K562 (cell line): ENCODE measurements at regions not wholly inside any gene's neighbourhood (a gene's known extent, or its start where the extent isn't known, plus 50 kb on each side); places are given as distances from the start of the nearest gene placed in this dataset.

Source experiments
- ATAC-seq: fragments of 200-7000 bp; cut with Tn5 transposase; 3 replicates; pipeline ENCODE4 v1.9.1; 2020; ENCODE audit warnings: moderate library complexity
- BruUV-seq: library from RNA; stranded (reverse); fragments of 400-500 nt; replicated peaks from 2 replicates; lab custom pipeline; 2021; lab: Mats Ljungman, UMichigan
- CTCF ChIA-PET: fragments of 300-600 bp; formaldehyde crosslinking; extraction: SDS; loops from one replicate; lab custom pipeline; 2021; ENCODE audit warnings: low intra/inter-chr PET ratio; lab: Yijun Ruan, JAX
- POLR2A ChIA-PET: fragments of 300-600, 350-650 bp; sonication (Branson Sonifier 250); formaldehyde crosslinking; extraction: SDS; loops from one replicate; lab custom pipeline; 2021; ENCODE audit warnings: antibody characterized with exemption, inconsistent platforms; lab: Yijun Ruan, JAX
- DNase-seq, 4 experiments: peaks; one replicate each; pipeline versions ENCODE4 v3.0.0 to v3.0.0-alpha.2; 2011 to 2018; ENCODE audit warnings: low spot score in 3 of 4, mixed read lengths in 3 of 4; ENCODE audit errors: extremely low read depth in 1 of 4
- FAIRE-seq: peaks from 2 replicates; lab custom pipeline; 2011; peaks lifted over from hg19 to GRCh38; lab: Jason Lieb, UNC
- H2AFZ ChIP-seq: 2 replicates; pipeline ENCODE4 v1.6.0; 2011; ENCODE audit warnings: low read depth, low read length, control low read depth, inconsistent platforms
- H3K27ac ChIP-seq: fragments of 200-600 bp; 3 replicates; pipeline ENCODE4 v1.8.0; 2011; ENCODE audit warnings: low read depth, mild to moderate bottlenecking, control low read depth, inconsistent platforms, low read length, moderate library complexity, mixed read lengths; ENCODE audit errors: extremely low read depth
- H3K27me3 ChIP-seq, 2 experiments: fragments of 300-600 bp in 1 of 2; 2 replicates in 1 of 2; 3 replicates in 1 of 2; pipeline versions ENCODE4 v1.6.0 to v1.8.0; 2011; ENCODE audit warnings: inconsistent platforms in 2 of 2, low read length in 2 of 2, mild to moderate bottlenecking in 1 of 2, mixed read lengths in 1 of 2, moderate library complexity in 1 of 2; ENCODE audit not compliant: control insufficient read depth in 2 of 2, insufficient read depth in 2 of 2
- H3K36me3 ChIP-seq: fragments of 300-600 bp; 3 replicates; pipeline ENCODE4 v1.8.0; 2011; ENCODE audit warnings: mild to moderate bottlenecking, low read length, inconsistent platforms; ENCODE audit not compliant: control insufficient read depth, insufficient read depth
- H3K4me1 ChIP-seq, 2 experiments: fragments of 200-600 bp in 1 of 2; replicated peaks in 1 of 2; 2 replicates in 1 of 2; 3 replicates in 1 of 2; pipeline versions ENCODE4 v1.5.1 to v1.8.0; 2011; ENCODE audit warnings: inconsistent platforms in 2 of 2, low read length in 2 of 2, mild to moderate bottlenecking in 1 of 2, mixed read lengths in 1 of 2, moderate library complexity in 1 of 2; ENCODE audit not compliant: control insufficient read depth in 2 of 2, insufficient read depth in 2 of 2
- H3K4me2 ChIP-seq: 2 replicates; pipeline ENCODE4 v1.6.1; 2011; ENCODE audit warnings: low read length, control low read depth, inconsistent platforms, mixed read lengths; ENCODE audit not compliant: insufficient read depth
- H3K4me3 ChIP-seq: fragments of 200-600 bp; sonication (generic), shearing (Covaris generic); 2 replicates; pipeline ENCODE4 v1.5.1; 2016; ENCODE audit warnings: control low read depth, inconsistent platforms
- H3K79me2 ChIP-seq: fragments of 200-600 bp; 3 replicates; pipeline ENCODE4 v1.8.0; 2011; ENCODE audit warnings: low read length, inconsistent platforms; ENCODE audit not compliant: control insufficient read depth, insufficient read depth
- H3K9ac ChIP-seq, 2 experiments: 2 replicates each; pipeline versions ENCODE4 v1.6.0 to v1.6.1; 2011; ENCODE audit warnings: low read depth in 2 of 2, low read length in 2 of 2, control low read depth in 1 of 2, inconsistent platforms in 1 of 2, mild to moderate bottlenecking in 1 of 2, mixed read lengths in 1 of 2; ENCODE audit not compliant: insufficient read depth in 1 of 2
- H3K9me1 ChIP-seq: one replicate; pipeline ENCODE4 v1.6.0; 2011; ENCODE audit warnings: inconsistent platforms, mild to moderate bottlenecking, low read length, moderate library complexity; ENCODE audit not compliant: control insufficient read depth, insufficient read depth
- H3K9me3 ChIP-seq: replicated peaks from 2 replicates; pipeline ENCODE4 v1.5.1; 2011; ENCODE audit warnings: low read depth, low read length, inconsistent platforms; ENCODE audit not compliant: control insufficient read depth, insufficient read depth
- H4K20me1 ChIP-seq: replicated peaks from 2 replicates; pipeline ENCODE4 v1.6.1; 2011; ENCODE audit warnings: low read length, inconsistent platforms, mixed read lengths; ENCODE audit not compliant: control insufficient read depth, insufficient read depth
- AFF4 ChIP-seq: sonication (generic); formaldehyde crosslinking; IDR thresholded peaks from 2 replicates; pipeline ENCODE4 v1.8.0; 2023; ENCODE audit warnings: mild to moderate bottlenecking, missing genetic modification reagents
- CBFA2T3 ChIP-seq: fragments of 450-650 bp; IDR thresholded peaks from 2 replicates; pipeline ENCODE4 v1.6.1; 2017
- HDAC3 ChIP-seq: fragments of 450-650 bp; IDR thresholded peaks from 2 replicates; pipeline ENCODE4 v1.6.1; 2018; ENCODE audit warnings: borderline replicate concordance, mild to moderate bottlenecking, moderate library complexity; ENCODE audit not compliant: partially characterized antibody
- HEY1 ChIP-seq: fragments of 250-450 bp; sonication (Bioruptor Pico); IDR thresholded peaks from 2 replicates; pipeline ENCODE4 v1.5.0; 2020; ENCODE audit warnings: mild to moderate bottlenecking, moderate library complexity, borderline replicate concordance
- ILK ChIP-seq: fragments of 450-650 bp; IDR thresholded peaks from 2 replicates; pipeline ENCODE4 v1.6.1; 2016; ENCODE audit warnings: missing genetic modification characterization, low read depth, mild to moderate bottlenecking, missing compliant biosample characterization, moderate library complexity, borderline replicate concordance
- MAX ChIP-seq: sonication (generic); formaldehyde crosslinking; IDR thresholded peaks from 2 replicates; pipeline ENCODE4 v1.9.0; 2022; ENCODE audit warnings: mild to moderate bottlenecking, missing genetic modification reagents
- MBD2 ChIP-seq: sonication (generic); IDR thresholded peaks from 2 replicates; pipeline ENCODE4 v1.6.1; 2016; ENCODE audit warnings: low read depth, borderline replicate concordance
- MXI1 ChIP-seq: IDR thresholded peaks from 2 replicates; pipeline ENCODE4 v1.6.1; 2011; ENCODE audit warnings: low read depth, mild to moderate bottlenecking, improper control_type of control experiment, low read length
- PML ChIP-seq: IDR thresholded peaks from 2 replicates; pipeline ENCODE4 v1.6.1; 2012; ENCODE audit warnings: low read length, inconsistent platforms
- RFX5 ChIP-seq: IDR thresholded peaks from 2 replicates; pipeline ENCODE4 v1.6.1; 2011; ENCODE audit warnings: low read depth, mild to moderate bottlenecking, improper control_type of control experiment, low read length
- SIRT6 ChIP-seq: IDR thresholded peaks from one replicate; pipeline ENCODE4 v1.6.1; 2012; ENCODE audit warnings: low read depth, mild to moderate bottlenecking, control low read depth, inconsistent platforms, low read length, moderate library complexity
- SREBF1 ChIP-seq: fragments of 150-350 bp; IDR thresholded peaks from 2 replicates; pipeline ENCODE4 v1.6.1; 2014; ENCODE audit warnings: antibody characterized with exemption, low read depth, low read length, borderline replicate concordance
- ZNF24 ChIP-seq: fragments of 450-650 bp; IDR thresholded peaks from 2 replicates; pipeline ENCODE4 v1.6.1; 2016
- whole genome bisulfite sequencing: fragments of 100-300 bp; shearing (Covaris generic); methylation state at CpG from one replicate; pipeline ENCODE4 v1.1.6; 2016; ENCODE audit warnings: low coverage, mixed read lengths; ENCODE audit not compliant: insufficient coverage; ENCODE audit errors: missing lambda C conversion rate; 5-methylcytosine and 5-hydroxymethylcytosine counted together
- in situ Hi-C: fragments of 300-500 bp; cut with MboI; formaldehyde crosslinking; loops from 4 replicates; pipeline ENCODE4 v1.15.0; 2018; ENCODE audit warnings: inconsistent platforms, mixed read lengths
- intact Hi-C: fragments of 100-400 bp; cut with micrococcal nuclease; formaldehyde crosslinking; loops from 2 replicates; pipeline ENCODE4 v1.14.2; 2022

- Histone ChIP-seq H4K20me1 (no peaks in the 10 kb centered on the region), H2AFZ (no peak overlapping the region), H3K9me1 (no peaks in the 10 kb centered on the region), H3K79me2 (no peaks in the 10 kb centered on the region), H3K4me3 (no peak overlapping the region), H3K27ac (no peak overlapping the region), H3K9ac (no peak overlapping the region), H3K9me3 (no peaks in the 10 kb centered on the region; the same call in 1 of the 2 replicates), H3K4me2 (no peak overlapping the region), H3K27me3 (no peaks in the 10 kb centered on the region), H3K4me1 (no peaks in the 10 kb centered on the region), H3K36me3 (no peaks in the 10 kb centered on the region)
- no TSS peak for BruUV-seq
- no peak for ATAC-seq
- in situ Hi-C loops (no loop called here), intact Hi-C loops (no loop called here)
- 2% methylated on average over 7 of the region's 7 CpGs for WGBS
- POLR2A ChIA-PET, result interaction anchor here (0.6 kb wide), 1 partner anchor 66 kb away, joined by 3 read pairs; no protein-coding TSS in a partner anchor
- no peak for FAIRE-seq
- no peak for DNase-seq
- TF ChIP-seq PML, result no peak
- TF ChIP-seq RFX5, result 0 out of 2 replicates have a peak, but pooled peaks have one; percentile 25
- CTCF ChIA-PET, result no interaction called here
Observed at GRCh38 chr18:41871229-41872000, 83.6 kb upstream of the PIK3C3 start.

GRCh38 chr18:41870817-41871216 is 84.2 kb upstream of the PIK3C3 start:
- H3K27me3 ChIP-seq, result no peaks in the 10 kb centered on the region
- ATAC-seq (no peak), FAIRE-seq (no peak), DNase-seq (no peak)
- no TSS peak for BruUV-seq
- H3K79me2 ChIP-seq, result no peaks in the 10 kb centered on the region
- no peak overlapping the region for H3K9ac ChIP-seq
- ChIA-PET POLR2A (interaction anchor here (0.6 kb wide), 1 partner anchor 66 kb away, joined by 3 read pairs; no protein-coding TSS in a partner anchor), CTCF (no interaction called here)
- no peak overlapping the region for H3K4me2 ChIP-seq
- no peak overlapping the region for H3K27ac ChIP-seq
- intact Hi-C loops, result no loop called here
- no peaks in the 10 kb centered on the region for H3K36me3 ChIP-seq
- no peaks in the 10 kb centered on the region; the same call in 1 of the 2 replicates for H3K9me3 ChIP-seq
- H3K4me1 ChIP-seq, result no peaks in the 10 kb centered on the region
- no peaks in the 10 kb centered on the region for H4K20me1 ChIP-seq
- H2AFZ ChIP-seq, result no peak overlapping the region
- no peak overlapping the region for H3K4me3 ChIP-seq
- in situ Hi-C loops, result no loop called here
- H3K9me1 ChIP-seq, result no peaks in the 10 kb centered on the region
- TF ChIP-seq MXI1 (no peak), MBD2 (no peak), HEY1 (CRISPR knock-in tag) (no peak), SREBF1 (no peak), SIRT6 (no peak), ILK (tag) (no peak), MAX (CRISPR knock-in tag) (no peak), HDAC3 (no peak), CBFA2T3 (no peak), ZNF24 (no peak), AFF4 (CRISPR knock-in tag) (no peak)
